HepG2 (cell line): ENCODE measurements at regions not wholly inside any gene's neighbourhood (a gene's known extent, or its start where the extent isn't known, plus 50 kb on each side); places are given as distances from the start of the nearest gene placed in this dataset.

ENCODE experiments used
- ATAC-seq: fragments of 200-7000 bp; cut with Tn5 transposase; 3 replicates; pipeline ENCODE4 v1.9.1; 2020; ENCODE audit warnings: mild to moderate bottlenecking, moderate library complexity
- BruUV-seq: library from RNA; stranded (reverse); fragments of 400-500 nt; replicated peaks from 2 replicates; lab custom pipeline; 2021; lab: Mats Ljungman, UMichigan
- CTCF ChIA-PET: fragments of 300-600 bp; formaldehyde crosslinking; extraction: SDS; loops from one replicate; lab custom pipeline; 2021; ENCODE audit warnings: low total read pairs, inconsistent platforms, low intra/inter-chr PET ratio; lab: Yijun Ruan, JAX
- POLR2A ChIA-PET: fragments of 350-600 bp; sonication (Branson Sonifier 250); formaldehyde crosslinking; loops from one replicate; lab custom pipeline; 2020; ENCODE audit warnings: antibody characterized with exemption, inconsistent platforms; lab: Yijun Ruan, JAX
- DNase-seq: peaks from one replicate; pipeline ENCODE4 v3.0.0-alpha.2; 2015; ENCODE audit warnings: low spot score
- FAIRE-seq: peaks from 3 replicates; lab custom pipeline; 2011; peaks lifted over from hg19 to GRCh38; lab: Jason Lieb, UNC
- H2AFZ ChIP-seq: one replicate; pipeline ENCODE4 v1.6.1; 2011; ENCODE audit warnings: low read length, inconsistent platforms
- H3K27ac ChIP-seq: fragments of 300-600 bp; 3 replicates; pipeline ENCODE4 v1.8.0; 2011; ENCODE audit warnings: mixed run types, mild to moderate bottlenecking, mixed read lengths, low read length, inconsistent platforms; ENCODE audit not compliant: insufficient read depth; ENCODE audit errors: extremely low read length
- H3K27me3 ChIP-seq, 2 experiments: fragments of 200-600 bp in 1 of 2; 2 replicates in 1 of 2; 3 replicates in 1 of 2; pipeline versions ENCODE4 v1.6.0 to v1.8.0; 2011; ENCODE audit warnings: low read length in 2 of 2, mild to moderate bottlenecking in 2 of 2, moderate library complexity in 2 of 2, inconsistent platforms in 1 of 2; ENCODE audit not compliant: insufficient read depth in 2 of 2, control insufficient read depth in 1 of 2
- H3K36me3 ChIP-seq, 2 experiments: fragments of 200-600 bp in 1 of 2; replicated peaks in 1 of 2; 2 replicates in 1 of 2; 3 replicates in 1 of 2; pipeline versions ENCODE4 v1.5.1 to v1.8.0; 2011; ENCODE audit warnings: low read length in 2 of 2, inconsistent platforms in 1 of 2; ENCODE audit not compliant: insufficient read depth in 2 of 2, control insufficient read depth in 1 of 2
- H3K4me1 ChIP-seq: 2 replicates; pipeline ENCODE4 v1.5.1; 2012; ENCODE audit warnings: low read length, inconsistent platforms; ENCODE audit not compliant: insufficient read depth
- H3K4me2 ChIP-seq: 2 replicates; pipeline ENCODE4 v1.6.0; 2011; ENCODE audit warnings: low read depth, low read length, inconsistent platforms
- H3K4me3 ChIP-seq, 3 experiments: fragments of 200-600 bp in 1 of 3; sonication (generic), shearing (Covaris generic) in 1 of 3; replicated peaks in 1 of 3; 2 replicates each; pipeline ENCODE4 v1.5.1; 2011 to 2016; ENCODE audit warnings: low read length in 3 of 3, inconsistent platforms in 2 of 3, low read depth in 2 of 3, mild to moderate bottlenecking in 2 of 3, control low read depth in 1 of 3, mixed read lengths in 1 of 3; ENCODE audit not compliant: insufficient read depth in 1 of 3
- H3K79me2 ChIP-seq: one replicate; pipeline ENCODE4 v1.6.1; 2011; ENCODE audit warnings: low read length, inconsistent platforms; ENCODE audit not compliant: insufficient read depth
- H3K9ac ChIP-seq: 2 replicates; pipeline ENCODE4 v1.6.0; 2011; ENCODE audit warnings: mild to moderate bottlenecking, low read depth, low read length, inconsistent platforms; ENCODE audit not compliant: insufficient read depth
- H3K9me3 ChIP-seq: 2 replicates; pipeline ENCODE4 v1.5.1; 2012; ENCODE audit warnings: mild to moderate bottlenecking, low read length
- H4K20me1 ChIP-seq: 2 replicates; pipeline ENCODE4 v1.6.0; 2011; ENCODE audit warnings: inconsistent platforms, mild to moderate bottlenecking, low read length, moderate library complexity; ENCODE audit not compliant: insufficient read depth
- CEBPG ChIP-seq: IDR thresholded peaks from 2 replicates; pipeline ENCODE4 v1.6.1; 2016
- ELF3 ChIP-seq: IDR thresholded peaks from 2 replicates; pipeline ENCODE4 v1.6.1; 2016; ENCODE audit warnings: missing genetic modification reagents, missing compliant biosample characterization
- KAT8 ChIP-seq: IDR thresholded peaks from 2 replicates; pipeline ENCODE4 v1.6.1; 2016; ENCODE audit warnings: missing genetic modification reagents, missing compliant biosample characterization
- ONECUT2 ChIP-seq: sonication (generic); formaldehyde crosslinking; IDR thresholded peaks from 2 replicates; pipeline ENCODE4 v1.4.0; 2020; ENCODE audit warnings: missing genetic modification reagents
- PHF8 ChIP-seq: sonication (generic); formaldehyde crosslinking; IDR thresholded peaks from 2 replicates; pipeline ENCODE4 v1.5.0; 2020; ENCODE audit warnings: missing genetic modification reagents
- SMC3 ChIP-seq: IDR thresholded peaks from 2 replicates; pipeline ENCODE4 v1.6.1; 2011; ENCODE audit warnings: low read length, improper control_type of control experiment
- SMYD3 ChIP-seq: sonication (generic); formaldehyde crosslinking; IDR thresholded peaks from 2 replicates; pipeline ENCODE4 v1.8.1; 2023; ENCODE audit warnings: mild to moderate bottlenecking, missing genetic modification reagents
- SPEN ChIP-seq: sonication (generic); formaldehyde crosslinking; IDR thresholded peaks from 2 replicates; pipeline ENCODE4 v1.5.1; 2020; ENCODE audit warnings: low read depth, mild to moderate bottlenecking, missing genetic modification reagents
- STAG1 ChIP-seq: sonication (generic); formaldehyde crosslinking; IDR thresholded peaks from 2 replicates; pipeline ENCODE4 v1.4.0; 2020; ENCODE audit warnings: missing genetic modification reagents
- TCF7L2 ChIP-seq: IDR thresholded peaks from 2 replicates; pipeline ENCODE4 v1.6.1; 2011; ENCODE audit warnings: mild to moderate bottlenecking, low read depth, low read length, moderate library complexity
- ZFP41 ChIP-seq: sonication (generic); formaldehyde crosslinking; IDR thresholded peaks from 2 replicates; pipeline ENCODE4 v1.4.0; 2020; ENCODE audit warnings: mild to moderate bottlenecking, missing genetic modification reagents, borderline replicate concordance
- ZNF101 ChIP-seq: sonication (generic); formaldehyde crosslinking; IDR thresholded peaks from 2 replicates; pipeline ENCODE4 v1.4.0; 2020; ENCODE audit warnings: mild to moderate bottlenecking, low read depth, missing genetic modification reagents, borderline replicate concordance
- ZNF335 ChIP-seq: sonication (generic); formaldehyde crosslinking; IDR thresholded peaks from 2 replicates; pipeline ENCODE4 v1.4.0; 2020; ENCODE audit warnings: missing genetic modification reagents
- WGBS: methylation state at CpG from one replicate; pipeline ENCODE4 v1.1.6; 2017; ENCODE audit warnings: low lambda C conversion rate; 5-methylcytosine and 5-hydroxymethylcytosine counted together
- in situ Hi-C: cut with HindIII; loops from 2 replicates; pipeline ENCODE4 v1.10.0; 2017; ENCODE audit warnings: low pct_unique_long_range_greater_than_20kb; ENCODE audit not compliant: extremely low pct_ligation_motif_present
- intact Hi-C: fragments of 100-400 bp; cut with micrococcal nuclease; formaldehyde crosslinking; loops from one replicate; pipeline ENCODE4 v1.10.0; 2022; ENCODE audit not compliant: unreplicated experiment
- TF ChIP-seq, protein P1 (sequence below): IDR thresholded peaks from 2 replicates; pipeline ENCODE4 v1.6.1; 2018; ENCODE audit warnings: missing genetic modification reagents, mild to moderate bottlenecking, missing compliant biosample characterization
- TF ChIP-seq, protein P2 (sequence below): sonication (generic); formaldehyde crosslinking; IDR thresholded peaks from 2 replicates; pipeline ENCODE4 v1.5.0; 2020; ENCODE audit warnings: mild to moderate bottlenecking, missing genetic modification reagents
- TF ChIP-seq, protein P3 (sequence below): IDR thresholded peaks from 2 replicates; pipeline ENCODE4 v1.6.1; 2016; ENCODE audit warnings: missing genetic modification reagents, missing compliant biosample characterization
- TF ChIP-seq, protein P4 (sequence below): sonication (generic); formaldehyde crosslinking; IDR thresholded peaks from 2 replicates; pipeline ENCODE4 v1.4.0; 2020; ENCODE audit warnings: missing genetic modification reagents, borderline replicate concordance
- TF ChIP-seq, protein P5 (sequence below): sonication (generic); formaldehyde crosslinking; conservative IDR thresholded peaks from 2 replicates; pipeline ENCODE4 v1.8.1; 2023; ENCODE audit warnings: missing genetic modification reagents

DNA sequence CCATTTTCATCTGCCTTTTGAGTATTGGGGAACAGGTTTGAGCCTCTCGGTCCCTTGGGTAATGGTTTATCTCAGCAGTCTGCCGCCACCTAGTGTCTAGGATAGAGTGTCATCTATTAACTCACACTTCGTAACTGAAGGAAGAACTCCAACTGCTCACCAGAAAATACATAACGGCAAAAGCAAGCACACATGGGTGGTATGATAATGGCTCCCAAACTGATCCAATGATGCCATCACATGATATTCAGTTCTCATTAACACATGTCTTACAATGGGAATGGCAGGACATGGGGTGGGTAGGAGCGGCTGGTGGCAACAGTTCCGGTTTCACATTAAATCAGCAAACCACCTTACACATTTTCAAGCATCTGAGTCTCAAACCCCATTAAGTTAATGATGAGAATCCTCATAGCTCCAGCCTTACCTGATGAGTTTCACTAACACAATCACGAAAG, 110.7 kb upstream of the PHACTR1 start:
- Histone ChIP-seq H2AFZ (no peak overlapping the region), H3K27ac (no peak overlapping the region), H4K20me1 (no peaks in the 10 kb centered on the region), H3K36me3 (no peaks in the 10 kb centered on the region), H3K9ac (no peak overlapping the region), H3K79me2 (no peaks in the 10 kb centered on the region), H3K27me3 (no peaks in the 10 kb centered on the region), H3K4me2 (peak overlapping the region; percentile 25; the same call in 1 of the 2 replicates), H3K9me3 (no peaks in the 10 kb centered on the region), H3K4me3 (no peak overlapping the region), H3K4me1 (no peaks in the 10 kb centered on the region)
- peak; percentile 97 for ATAC-seq
- POLR2A ChIA-PET, result no interaction called here
- FAIRE-seq, result peak; percentile 49
- BruUV-seq, result no TSS peak
- WGBS, result 20% methylated on average over 7 of the region's 7 CpGs
- DNase-seq, result peak; percentile 72
- CTCF ChIA-PET, result interaction anchor here (0.8 to 5.5 kb wide), 7 partner anchors 101 to 1021 kb away, joined by 3 to 35 read pairs (median 10); partner anchors contain the start of gene EDN1
- in situ Hi-C loops, result loop anchor here (10.0 to 25.0 kb wide), 3 partner anchors 451 to 1021 kb away; no protein-coding TSS in a partner anchor
- intact Hi-C loops, result loop anchor here (1.0 kb wide), 4 partner anchors 314 to 1021 kb away; no protein-coding TSS in a partner anchor
- TF ChIP-seq SMYD3 (CRISPR knock-in tag) (no peak), CEBPG (CRISPR knock-in tag) (no peak), ZNF101 (no peak), STAG1 (peak; percentile 95), PHF8 (CRISPR knock-in tag) (no peak), ZNF335 (CRISPR knock-in tag) (no peak), TCF7L2 (no peak), ZFP41 (CRISPR knock-in tag) (no peak), KAT8 (CRISPR knock-in tag) (0 out of 2 replicates have a peak, but pooled peaks have one; percentile 34), SPEN (CRISPR knock-in tag) (no peak), SMC3 (peak; percentile 93), ELF3 (CRISPR knock-in tag) (0 out of 2 replicates have a peak, but pooled peaks have one; percentile 25), ONECUT2 (CRISPR knock-in tag) (no peak)
- TF ChIP-seq, protein P1, sequence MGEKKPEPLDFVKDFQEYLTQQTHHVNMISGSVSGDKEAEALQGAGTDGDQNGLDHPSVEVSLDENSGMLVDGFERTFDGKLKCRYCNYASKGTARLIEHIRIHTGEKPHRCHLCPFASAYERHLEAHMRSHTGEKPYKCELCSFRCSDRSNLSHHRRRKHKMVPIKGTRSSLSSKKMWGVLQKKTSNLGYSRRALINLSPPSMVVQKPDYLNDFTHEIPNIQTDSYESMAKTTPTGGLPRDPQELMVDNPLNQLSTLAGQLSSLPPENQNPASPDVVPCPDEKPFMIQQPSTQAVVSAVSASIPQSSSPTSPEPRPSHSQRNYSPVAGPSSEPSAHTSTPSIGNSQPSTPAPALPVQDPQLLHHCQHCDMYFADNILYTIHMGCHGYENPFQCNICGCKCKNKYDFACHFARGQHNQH (CRISPR knock-in tag), result 0 out of 2 replicates have a peak, but pooled peaks have one; percentile 34
- TF ChIP-seq, protein P2, sequence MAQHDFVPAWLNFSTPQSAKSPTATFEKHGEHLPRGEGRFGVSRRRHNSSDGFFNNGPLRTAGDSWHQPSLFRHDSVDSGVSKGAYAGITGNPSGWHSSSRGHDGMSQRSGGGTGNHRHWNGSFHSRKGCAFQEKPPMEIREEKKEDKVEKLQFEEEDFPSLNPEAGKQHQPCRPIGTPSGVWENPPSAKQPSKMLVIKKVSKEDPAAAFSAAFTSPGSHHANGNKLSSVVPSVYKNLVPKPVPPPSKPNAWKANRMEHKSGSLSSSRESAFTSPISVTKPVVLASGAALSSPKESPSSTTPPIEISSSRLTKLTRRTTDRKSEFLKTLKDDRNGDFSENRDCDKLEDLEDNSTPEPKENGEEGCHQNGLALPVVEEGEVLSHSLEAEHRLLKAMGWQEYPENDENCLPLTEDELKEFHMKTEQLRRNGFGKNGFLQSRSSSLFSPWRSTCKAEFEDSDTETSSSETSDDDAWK (CRISPR knock-in tag), result no peak
- TF ChIP-seq, protein P3, sequence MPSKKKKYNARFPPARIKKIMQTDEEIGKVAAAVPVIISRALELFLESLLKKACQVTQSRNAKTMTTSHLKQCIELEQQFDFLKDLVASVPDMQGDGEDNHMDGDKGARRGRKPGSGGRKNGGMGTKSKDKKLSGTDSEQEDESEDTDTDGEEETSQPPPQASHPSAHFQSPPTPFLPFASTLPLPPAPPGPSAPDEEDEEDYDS, result 0 out of 2 replicates have a peak, but pooled peaks have one; percentile 23
- TF ChIP-seq, protein P4, sequence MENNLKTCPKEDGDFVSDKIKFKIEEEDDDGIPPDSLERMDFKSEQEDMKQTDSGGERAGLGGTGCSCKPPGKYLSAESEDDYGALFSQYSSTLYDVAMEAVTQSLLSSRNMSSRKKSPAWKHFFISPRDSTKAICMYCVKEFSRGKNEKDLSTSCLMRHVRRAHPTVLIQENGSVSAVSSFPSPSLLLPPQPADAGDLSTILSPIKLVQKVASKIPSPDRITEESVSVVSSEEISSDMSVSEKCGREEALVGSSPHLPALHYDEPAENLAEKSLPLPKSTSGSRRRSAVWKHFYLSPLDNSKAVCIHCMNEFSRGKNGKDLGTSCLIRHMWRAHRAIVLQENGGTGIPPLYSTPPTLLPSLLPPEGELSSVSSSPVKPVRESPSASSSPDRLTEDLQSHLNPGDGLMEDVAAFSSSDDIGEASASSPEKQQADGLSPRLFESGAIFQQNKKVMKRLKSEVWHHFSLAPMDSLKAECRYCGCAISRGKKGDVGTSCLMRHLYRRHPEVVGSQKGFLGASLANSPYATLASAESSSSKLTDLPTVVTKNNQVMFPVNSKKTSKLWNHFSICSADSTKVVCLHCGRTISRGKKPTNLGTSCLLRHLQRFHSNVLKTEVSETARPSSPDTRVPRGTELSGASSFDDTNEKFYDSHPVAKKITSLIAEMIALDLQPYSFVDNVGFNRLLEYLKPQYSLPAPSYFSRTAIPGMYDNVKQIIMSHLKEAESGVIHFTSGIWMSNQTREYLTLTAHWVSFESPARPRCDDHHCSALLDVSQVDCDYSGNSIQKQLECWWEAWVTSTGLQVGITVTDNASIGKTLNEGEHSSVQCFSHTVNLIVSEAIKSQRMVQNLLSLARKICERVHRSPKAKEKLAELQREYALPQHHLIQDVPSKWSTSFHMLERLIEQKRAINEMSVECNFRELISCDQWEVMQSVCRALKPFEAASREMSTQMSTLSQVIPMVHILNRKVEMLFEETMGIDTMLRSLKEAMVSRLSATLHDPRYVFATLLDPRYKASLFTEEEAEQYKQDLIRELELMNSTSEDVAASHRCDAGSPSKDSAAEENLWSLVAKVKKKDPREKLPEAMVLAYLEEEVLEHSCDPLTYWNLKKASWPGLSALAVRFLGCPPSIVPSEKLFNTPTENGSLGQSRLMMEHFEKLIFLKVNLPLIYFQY (CRISPR knock-in tag), result 0 out of 2 replicates have a peak, but pooled peaks have one; percentile 16
- TF ChIP-seq, protein P5, sequence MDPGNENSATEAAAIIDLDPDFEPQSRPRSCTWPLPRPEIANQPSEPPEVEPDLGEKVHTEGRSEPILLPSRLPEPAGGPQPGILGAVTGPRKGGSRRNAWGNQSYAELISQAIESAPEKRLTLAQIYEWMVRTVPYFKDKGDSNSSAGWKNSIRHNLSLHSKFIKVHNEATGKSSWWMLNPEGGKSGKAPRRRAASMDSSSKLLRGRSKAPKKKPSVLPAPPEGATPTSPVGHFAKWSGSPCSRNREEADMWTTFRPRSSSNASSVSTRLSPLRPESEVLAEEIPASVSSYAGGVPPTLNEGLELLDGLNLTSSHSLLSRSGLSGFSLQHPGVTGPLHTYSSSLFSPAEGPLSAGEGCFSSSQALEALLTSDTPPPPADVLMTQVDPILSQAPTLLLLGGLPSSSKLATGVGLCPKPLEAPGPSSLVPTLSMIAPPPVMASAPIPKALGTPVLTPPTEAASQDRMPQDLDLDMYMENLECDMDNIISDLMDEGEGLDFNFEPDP (CRISPR knock-in tag), result no peak
